Loucy (cell line): ENCODE measurements at regions not wholly inside any gene's neighbourhood (a gene's known extent, or its start where the extent isn't known, plus 50 kb on each side); places are given as distances from the start of the nearest gene placed in this dataset.

Experiments used
- H2AFZ ChIP-seq: fragments of 200-600 bp; sonication (generic); 2 replicates; pipeline ENCODE4 v1.6.0; 2016; ENCODE audit warnings: antibody characterized with exemption, mild to moderate bottlenecking, low read length, moderate library complexity
- H3F3A ChIP-seq: fragments of 200-600 bp; 2 replicates; pipeline ENCODE4 v1.6.0; 2016; ENCODE audit warnings: antibody characterized with exemption, low read depth, mild to moderate bottlenecking
- H3K27me3 ChIP-seq: fragments of 200-600 bp; sonication (generic); 2 replicates; pipeline ENCODE4 v1.6.1; 2014; ENCODE audit warnings: low read length, mild to moderate bottlenecking; ENCODE audit not compliant: insufficient read depth, poor library complexity, severe bottlenecking
- H3K36me3 ChIP-seq: fragments of 200-600 bp; sonication (generic); 2 replicates; pipeline ENCODE4 v1.6.1; 2016; ENCODE audit warnings: low read length; ENCODE audit not compliant: insufficient read depth
- H3K4me1 ChIP-seq: fragments of 200-600 bp; sonication (generic); 2 replicates; pipeline ENCODE4 v1.5.1; 2014; ENCODE audit warnings: low read length, mild to moderate bottlenecking; ENCODE audit not compliant: insufficient read depth, poor library complexity, severe bottlenecking
- H3K4me2 ChIP-seq: fragments of 200-600 bp; sonication (generic); 2 replicates; pipeline ENCODE4 v1.6.0; 2014; ENCODE audit warnings: antibody characterized with exemption, low read length, low read depth, mild to moderate bottlenecking; ENCODE audit not compliant: poor library complexity, severe bottlenecking
- H3K4me3 ChIP-seq: fragments of 200-600 bp; sonication (generic); 2 replicates; pipeline ENCODE4 v1.5.1; 2014; ENCODE audit warnings: low read length, mild to moderate bottlenecking, mixed read lengths; ENCODE audit not compliant: poor library complexity, severe bottlenecking
- H3K79me2 ChIP-seq: fragments of 200-600 bp; sonication (generic); 2 replicates; pipeline ENCODE4 v1.6.1; 2014; ENCODE audit warnings: low read length; ENCODE audit not compliant: insufficient read depth
- H3K9ac ChIP-seq: fragments of 200-600 bp; sonication (generic); 2 replicates; pipeline ENCODE4 v1.6.0; 2014; ENCODE audit warnings: mild to moderate bottlenecking, low read depth, low read length, moderate library complexity; ENCODE audit not compliant: poor library complexity, severe bottlenecking
- H3K9me2 ChIP-seq: fragments of 200-600 bp; sonication (generic); replicated peaks from 2 replicates; pipeline ENCODE4 v1.6.1; 2016; ENCODE audit warnings: low read depth, low read length, mixed read lengths
- H3K9me3 ChIP-seq: fragments of 200-600 bp; sonication (generic); 2 replicates; pipeline ENCODE4 v1.6.1; 2014; ENCODE audit warnings: mild to moderate bottlenecking, antibody characterized with exemption, low read length, low read depth; ENCODE audit not compliant: insufficient read depth
- H4K20me1 ChIP-seq: fragments of 200-600 bp; sonication (generic); 2 replicates; pipeline ENCODE4 v1.6.0; 2014; ENCODE audit warnings: antibody characterized with exemption, low read length, mild to moderate bottlenecking; ENCODE audit not compliant: insufficient read depth, poor library complexity, severe bottlenecking
- CTCF ChIP-seq: fragments of 200-600 bp; sonication (generic); conservative IDR thresholded peaks from 2 replicates; pipeline ENCODE4 v1.5.1; 2014; ENCODE audit warnings: mild to moderate bottlenecking, antibody characterized with exemption, low read length
- EZH2phosphoT487 ChIP-seq: fragments of 200-600 bp; IDR thresholded peaks from 2 replicates; pipeline ENCODE4 v1.6.1; 2018; ENCODE audit warnings: antibody characterized with exemption, mild to moderate bottlenecking, moderate library complexity, borderline replicate concordance

- Histone ChIP-seq H3K79me2 (peaks cover 91% of the 10 kb centered on the region), H3K36me3 (peaks cover 13% of the 10 kb centered on the region; the same call in 1 of the 2 replicates), H4K20me1 (peaks cover 14% of the 10 kb centered on the region), H3K27me3 (no peaks in the 10 kb centered on the region), H3K9ac (no peak overlapping the region), H3K4me3 (no peak overlapping the region), H2AFZ (no peak overlapping the region), H3K9me2 (no peaks in the 10 kb centered on the region), H3F3A (0 out of 2 replicates have a peak, but pooled peaks cover 5% of the 10 kb centered on the region), H3K9me3 (no peaks in the 10 kb centered on the region), H3K4me1 (peaks cover 37% of the 10 kb centered on the region), H3K4me2 (no peak overlapping the region)
- no peak for TF ChIP-seq EZH2phosphoT487
- TF ChIP-seq CTCF, result no peak
These were observed 86.8 kb downstream of the C9orf152 start for GRCh38 chr9:110121170-110121569.

- H3K27me3 ChIP-seq, result no peaks in the 10 kb centered on the region
- no peak overlapping the region for H3K4me2 ChIP-seq
- no peak overlapping the region for H2AFZ ChIP-seq
- H3F3A ChIP-seq, result 0 out of 2 replicates have a peak, but pooled peaks cover 5% of the 10 kb centered on the region
- no peak for TF ChIP-seq EZH2phosphoT487
- TF ChIP-seq CTCF, result no peak
- H3K9me3 ChIP-seq, result no peaks in the 10 kb centered on the region
- peaks cover 7% of the 10 kb centered on the region; the same call in 1 of the 2 replicates for H3K36me3 ChIP-seq
- H3K4me3 ChIP-seq, result no peak overlapping the region
- H3K79me2 ChIP-seq, result peaks cover 94% of the 10 kb centered on the region
- no peak overlapping the region for H3K9ac ChIP-seq
- peaks cover 12% of the 10 kb centered on the region for H4K20me1 ChIP-seq
- H3K4me1 ChIP-seq, result peaks cover 59% of the 10 kb centered on the region
- no peaks in the 10 kb centered on the region for H3K9me2 ChIP-seq
These were observed 84.4 kb downstream of the C9orf152 start for GRCh38 chr9:110123341-110124095.

GRCh38 chr9:110124439-110124838 lies 83.5 kb downstream of the C9orf152 start:
- H3K9me2 ChIP-seq, result no peaks in the 10 kb centered on the region
- H3K4me1 ChIP-seq, result peaks cover 69% of the 10 kb centered on the region
- H3K36me3 ChIP-seq, result peaks cover 5% of the 10 kb centered on the region; the same call in 1 of the 2 replicates
- peaks cover 15% of the 10 kb centered on the region for H4K20me1 ChIP-seq
- H3K79me2 ChIP-seq, result peaks cover 96% of the 10 kb centered on the region
- no peaks in the 10 kb centered on the region for H3K27me3 ChIP-seq
- no peaks in the 10 kb centered on the region for H3K9me3 ChIP-seq
- no peak for TF ChIP-seq CTCF
- no peak for TF ChIP-seq EZH2phosphoT487
- H3K4me3 ChIP-seq, result no peak overlapping the region
- peak overlapping the region; percentile 3 for H3K4me2 ChIP-seq
- 0 out of 2 replicates have a peak, but pooled peaks cover 5% of the 10 kb centered on the region for H3F3A ChIP-seq
- peak overlapping the region; percentile 62 for H3K9ac ChIP-seq
- H2AFZ ChIP-seq, result no peak overlapping the region
